ENCODE measurements at regions not wholly inside any gene's neighbourhood (a gene's known extent, or its start where the extent isn't known, plus 50 kb on each side); places are given as distances from the start of the nearest gene placed in this dataset.

DNA sequence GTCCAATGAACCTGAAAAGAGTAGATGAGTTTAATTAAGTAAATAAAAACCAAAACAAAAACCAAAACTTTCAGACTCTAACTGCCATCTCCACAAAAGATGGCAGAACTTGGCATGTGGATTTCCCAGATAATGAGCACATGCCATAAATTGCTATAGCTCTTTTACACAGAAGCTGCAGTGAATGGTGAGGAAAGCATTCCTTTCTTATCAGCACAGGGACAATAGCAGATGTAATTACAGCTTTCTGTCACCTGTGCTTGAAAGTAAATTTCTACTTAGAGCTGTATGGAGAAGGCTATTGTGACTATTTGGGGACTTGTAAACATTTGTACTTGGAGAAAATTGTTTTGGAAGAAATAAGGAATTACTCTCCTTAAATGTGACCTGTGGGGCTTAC, 378.4 kb downstream of the RPRM start:
- no peak for DNase-seq (ENCODE audit: low read depth)

DNA sequence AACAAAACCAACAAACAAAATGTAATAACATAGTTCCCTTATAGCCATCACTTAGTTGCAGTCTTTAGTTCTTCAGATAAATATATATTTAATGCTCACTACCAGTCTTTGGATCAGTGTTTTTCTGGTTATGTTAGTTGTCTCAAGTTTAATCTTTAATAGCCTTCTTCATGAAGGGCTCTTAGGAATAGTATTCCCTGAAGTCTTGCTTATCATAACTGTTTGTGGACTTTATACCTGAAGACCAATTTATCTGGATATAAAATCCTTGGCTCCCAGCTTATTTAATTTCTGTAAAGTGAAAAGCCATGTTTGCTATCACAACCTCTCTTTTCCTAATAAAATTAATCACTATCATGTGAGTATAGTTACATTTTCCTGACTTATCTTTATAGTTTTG, 379.7 kb downstream of the ARL6IP6 start:
- DNase-seq (ENCODE audit: low read depth), result no peak

DNA sequence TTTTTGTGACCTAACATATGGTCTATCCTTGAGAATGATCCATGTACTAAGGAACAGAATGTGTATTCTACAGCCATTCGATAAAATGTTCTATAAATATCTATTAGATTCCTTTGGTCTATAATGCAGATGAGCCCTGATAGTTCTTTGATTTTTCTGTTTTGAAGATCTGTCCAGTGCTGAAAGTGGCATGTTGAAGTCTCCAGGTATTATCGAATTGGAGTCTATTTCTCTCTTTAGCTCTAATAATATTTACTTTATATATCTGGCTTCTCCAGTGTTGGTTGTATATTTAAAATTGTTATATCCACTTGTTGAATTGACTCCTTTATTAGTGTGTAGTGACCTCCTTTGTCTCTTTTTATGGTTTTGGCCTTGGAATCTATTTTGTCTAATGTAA, 377.9 kb downstream of the ARL6IP6 start:
- no peak for DNase-seq (ENCODE audit: low read depth)

DNA sequence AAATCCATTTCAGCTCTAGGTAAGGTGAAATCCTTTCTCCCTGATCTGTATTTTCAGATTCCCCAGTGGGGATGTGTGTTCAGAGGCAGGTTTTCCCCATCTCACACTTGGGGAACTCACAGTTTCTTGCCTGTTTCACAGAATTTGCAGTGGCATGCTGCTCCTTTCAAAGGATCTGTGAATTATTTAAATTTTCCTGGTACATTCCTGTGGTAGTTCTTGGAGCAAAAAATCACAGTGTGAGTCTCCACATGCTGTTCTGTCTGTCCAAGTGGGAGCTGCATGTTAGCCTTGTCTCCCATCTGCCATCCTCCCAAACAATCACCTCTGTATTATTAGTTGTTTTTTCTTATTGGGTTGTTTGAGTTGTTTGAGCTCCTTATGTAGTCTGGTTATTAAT, 372.9 kb downstream of the ARL6IP6 start:
- no peak for DNase-seq (ENCODE audit: low read depth)

DNA sequence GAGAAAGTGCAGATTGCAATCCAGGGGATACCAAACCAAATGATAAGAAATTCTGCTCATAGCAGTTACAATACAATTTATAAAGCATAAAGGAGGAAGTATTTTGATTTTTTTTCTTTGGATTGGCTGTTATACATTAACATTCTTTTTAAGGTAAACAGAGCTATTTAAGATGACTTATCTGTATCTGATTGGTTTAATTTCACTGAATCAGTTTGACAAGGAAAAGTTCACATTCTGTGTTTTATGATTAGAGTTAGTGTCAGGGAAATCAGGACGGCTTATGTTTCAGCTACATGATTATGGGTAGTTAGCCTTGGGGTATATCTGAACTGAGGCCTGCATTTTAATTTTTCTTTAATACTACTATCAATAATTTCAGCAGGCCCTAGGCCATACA, 360.9 kb downstream of the ARL6IP6 start:
- DNase-seq (ENCODE audit: low read depth), result no peak

DNA sequence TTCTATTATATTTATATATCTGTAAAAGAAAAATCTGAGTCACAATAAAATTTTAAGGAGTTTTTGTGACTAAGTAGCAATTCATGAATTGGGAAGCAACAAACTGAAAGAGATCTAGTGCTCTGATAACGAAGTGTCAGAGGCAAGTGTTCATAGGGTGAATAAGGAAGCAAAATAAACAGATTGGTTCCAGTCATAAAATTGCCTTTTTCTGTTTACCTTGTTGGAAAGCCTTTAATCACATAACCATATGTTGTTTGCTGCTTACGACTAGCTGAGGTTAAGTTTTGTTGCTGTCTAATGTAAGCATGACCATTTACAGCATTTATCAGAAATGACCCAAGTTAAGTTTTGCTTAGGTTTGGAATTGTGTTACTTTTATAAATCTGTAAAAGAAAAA, 358.9 kb downstream of the ARL6IP6 start:
- no peak for DNase-seq (ENCODE audit: low read depth)

DNA sequence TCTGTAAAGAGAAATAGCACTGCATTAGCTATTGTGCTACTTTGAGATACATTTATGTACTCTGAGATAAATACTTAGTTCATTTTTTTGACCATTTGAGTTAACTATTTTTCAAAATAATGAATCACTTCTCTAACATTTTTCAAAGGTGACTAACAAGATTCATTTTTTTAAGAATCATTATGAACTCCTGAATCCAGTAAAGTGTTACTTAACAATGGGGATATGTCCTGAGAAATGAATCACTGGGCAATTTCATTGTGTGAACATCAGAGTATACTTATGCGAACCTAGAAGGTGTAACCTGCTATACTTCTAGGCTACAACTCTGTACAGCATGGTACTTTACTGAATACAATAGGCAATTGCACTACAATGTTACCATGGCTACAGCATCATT, 355.8 kb downstream of the ARL6IP6 start:
- no peak for DNase-seq (ENCODE audit: low read depth)

DNA sequence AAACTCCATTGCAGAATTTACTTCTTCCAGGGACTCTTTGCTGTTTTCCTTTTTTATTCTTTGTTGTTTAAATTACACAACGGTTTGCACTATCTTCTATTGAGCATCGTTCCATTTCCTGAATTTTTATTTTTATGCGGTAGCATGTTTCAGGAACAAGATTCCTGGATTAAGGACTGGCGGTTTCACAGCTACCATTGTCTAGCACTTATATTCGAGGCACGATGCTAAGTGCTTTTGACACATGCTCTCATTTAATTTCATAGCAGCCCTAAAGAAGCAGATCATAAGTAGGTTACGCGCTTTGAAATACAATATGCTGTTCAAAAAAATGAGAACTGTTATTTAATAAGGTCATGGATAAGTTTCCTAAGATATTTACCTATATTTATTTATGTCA, 354.4 kb downstream of the ARL6IP6 start:
- no peak for DNase-seq (ENCODE audit: low read depth)

DNA sequence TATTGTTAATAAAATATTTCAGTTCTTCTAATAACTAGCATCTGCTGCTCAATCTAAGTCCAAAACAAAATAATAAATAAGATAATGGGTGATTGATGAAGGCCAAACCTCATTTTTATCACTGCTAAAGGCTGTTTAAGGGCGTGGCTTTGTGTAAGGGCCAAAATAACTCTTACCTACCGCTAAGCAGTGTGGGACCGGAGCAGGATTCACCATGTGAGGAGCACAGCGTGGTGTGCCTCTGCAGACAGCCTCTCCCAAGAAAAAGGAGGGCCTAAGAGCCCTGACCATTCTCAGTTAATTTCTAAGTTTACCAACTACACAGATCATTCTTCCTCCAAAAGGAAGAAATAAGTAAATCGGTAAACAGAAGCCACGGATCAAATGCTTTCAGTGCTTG, 353.7 kb downstream of the ARL6IP6 start:
- DNase-seq (ENCODE audit: low read depth), result no peak

DNA sequence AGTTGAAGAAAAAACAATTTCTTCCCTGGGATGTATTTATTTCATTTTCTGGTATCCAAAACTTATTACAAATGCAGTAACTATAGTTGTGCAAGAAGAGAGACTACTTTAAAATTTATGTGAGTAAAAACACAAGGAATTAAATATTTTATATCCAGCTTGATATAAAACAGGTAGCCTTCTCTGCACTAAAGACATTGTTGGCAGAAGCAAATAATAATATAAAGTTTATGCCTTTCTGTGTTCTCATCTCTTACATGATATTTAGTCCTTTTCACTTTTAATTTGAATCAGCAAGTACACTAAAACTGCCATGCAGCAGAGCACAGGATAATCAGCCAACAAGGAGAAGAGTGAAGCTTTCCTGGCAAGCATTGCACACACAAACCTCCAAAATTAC, 352.7 kb downstream of the ARL6IP6 start:
- no peak for DNase-seq (ENCODE audit: low read depth)

DNA sequence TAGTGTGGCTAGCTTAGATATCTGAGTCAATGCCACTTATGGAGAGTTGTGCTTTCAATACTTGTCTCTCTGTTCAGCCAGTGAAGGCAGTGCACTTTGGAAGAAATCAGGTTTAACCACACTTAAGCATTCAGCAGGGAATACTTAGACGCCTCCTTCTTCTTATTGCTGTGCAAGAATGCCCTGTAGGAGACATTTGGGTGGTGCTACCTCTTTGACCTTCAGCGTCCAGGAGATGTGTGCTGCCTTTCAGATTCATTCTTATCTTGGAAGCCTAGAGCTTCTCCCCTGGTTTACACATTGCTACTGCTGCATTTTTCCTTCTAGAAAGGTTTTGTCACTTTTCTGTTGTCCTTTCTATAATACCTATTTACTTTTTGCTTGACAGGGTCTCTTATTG, 350.5 kb downstream of the ARL6IP6 start:
- no peak for DNase-seq (ENCODE audit: low read depth)

DNA sequence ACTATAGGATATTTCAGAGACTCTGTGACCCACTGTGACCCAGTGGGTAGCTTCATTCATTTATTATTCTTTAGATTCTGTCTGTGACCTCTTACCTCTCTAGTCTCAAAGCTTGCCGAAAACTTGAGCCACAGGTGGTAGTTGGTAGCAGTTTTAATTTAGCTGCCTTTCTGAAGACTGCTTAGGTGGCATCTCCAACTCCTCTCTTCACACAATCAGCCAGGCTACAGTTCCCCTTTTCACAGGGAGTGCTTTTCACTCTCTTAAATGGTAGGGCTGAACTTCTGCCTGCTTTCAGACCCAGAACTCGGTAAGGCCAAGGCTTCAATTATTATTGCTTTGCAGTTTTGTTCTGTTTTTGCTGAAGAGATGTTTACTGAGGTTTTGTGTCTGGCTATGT, 349.6 kb downstream of the ARL6IP6 start:
- no peak for DNase-seq (ENCODE audit: low read depth)

DNA sequence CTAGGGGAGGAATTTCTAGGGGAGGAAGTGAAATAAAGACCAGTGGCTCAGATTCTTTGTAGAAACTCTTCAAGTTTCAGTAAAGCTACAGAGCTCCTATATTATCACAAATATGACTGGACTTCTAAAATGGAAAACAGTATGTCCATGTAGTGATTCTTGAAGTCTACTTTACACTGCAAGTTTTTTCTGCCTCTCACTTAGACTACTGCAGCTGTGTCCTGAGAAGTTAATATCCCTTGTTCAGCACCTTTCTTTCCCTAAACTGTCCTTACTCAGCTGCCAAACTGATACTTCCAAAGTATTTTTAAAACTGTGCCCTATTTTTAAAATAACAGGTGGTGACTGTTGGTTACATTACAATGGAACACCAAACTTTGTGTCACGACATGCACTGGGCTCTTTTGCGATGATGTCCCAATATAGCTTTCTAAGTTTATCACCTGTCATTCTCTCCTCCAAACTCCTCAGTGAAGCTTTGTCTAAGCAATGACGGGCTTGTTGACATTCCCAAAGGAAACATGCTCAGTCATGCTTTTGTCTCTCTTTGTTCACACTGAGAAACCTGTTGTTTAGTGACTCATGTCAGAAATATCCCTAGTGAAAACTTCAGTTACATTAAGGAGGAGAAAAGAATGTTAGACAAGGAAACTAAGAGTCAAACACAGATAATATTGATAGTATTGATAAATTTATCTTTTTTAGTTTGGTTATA, 341.1 kb downstream of the ARL6IP6 start:
- no peak for DNase-seq (ENCODE audit: low read depth)

DNA sequence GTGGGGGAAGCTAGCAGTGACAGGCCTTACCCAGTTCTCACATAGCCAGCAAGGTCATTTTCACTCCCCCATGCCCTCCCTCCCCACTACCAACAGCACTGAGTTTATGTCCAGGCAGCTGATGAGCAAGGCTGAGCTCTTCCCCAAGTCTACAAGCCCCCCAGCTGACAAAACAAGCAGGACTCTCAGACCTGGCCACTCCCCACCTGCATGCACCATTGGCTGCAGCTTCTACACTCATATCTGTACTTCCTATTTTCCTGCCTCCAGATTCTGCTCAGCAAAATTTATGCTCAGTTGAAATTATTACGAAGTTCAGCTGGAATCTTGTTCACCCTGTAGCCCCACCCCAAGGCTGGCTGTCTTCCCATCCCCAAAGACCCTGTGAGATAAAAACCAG, 339.3 kb downstream of the ARL6IP6 start:
- DNase-seq (ENCODE audit: low read depth), result no peak

DNA sequence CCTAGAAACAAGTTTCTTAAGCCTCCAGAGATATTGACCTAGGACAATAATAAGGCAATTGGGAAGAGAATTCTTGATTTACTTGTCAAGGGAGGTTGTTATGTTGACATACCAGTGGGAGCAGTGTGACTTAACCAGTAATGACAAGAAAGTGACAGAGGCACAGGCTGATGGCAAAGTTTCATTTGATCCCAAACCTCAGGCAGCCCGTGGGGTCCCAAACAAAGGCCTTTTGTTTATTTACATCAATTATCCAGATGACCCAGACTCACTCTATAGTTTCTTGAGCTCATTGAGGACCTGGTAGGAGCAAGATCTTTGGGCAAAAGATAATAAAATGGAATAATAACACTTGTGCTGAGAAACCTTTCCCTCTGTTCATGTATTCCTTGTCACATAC, 336.8 kb downstream of the ARL6IP6 start:
- no peak for DNase-seq (ENCODE audit: low read depth)

DNA sequence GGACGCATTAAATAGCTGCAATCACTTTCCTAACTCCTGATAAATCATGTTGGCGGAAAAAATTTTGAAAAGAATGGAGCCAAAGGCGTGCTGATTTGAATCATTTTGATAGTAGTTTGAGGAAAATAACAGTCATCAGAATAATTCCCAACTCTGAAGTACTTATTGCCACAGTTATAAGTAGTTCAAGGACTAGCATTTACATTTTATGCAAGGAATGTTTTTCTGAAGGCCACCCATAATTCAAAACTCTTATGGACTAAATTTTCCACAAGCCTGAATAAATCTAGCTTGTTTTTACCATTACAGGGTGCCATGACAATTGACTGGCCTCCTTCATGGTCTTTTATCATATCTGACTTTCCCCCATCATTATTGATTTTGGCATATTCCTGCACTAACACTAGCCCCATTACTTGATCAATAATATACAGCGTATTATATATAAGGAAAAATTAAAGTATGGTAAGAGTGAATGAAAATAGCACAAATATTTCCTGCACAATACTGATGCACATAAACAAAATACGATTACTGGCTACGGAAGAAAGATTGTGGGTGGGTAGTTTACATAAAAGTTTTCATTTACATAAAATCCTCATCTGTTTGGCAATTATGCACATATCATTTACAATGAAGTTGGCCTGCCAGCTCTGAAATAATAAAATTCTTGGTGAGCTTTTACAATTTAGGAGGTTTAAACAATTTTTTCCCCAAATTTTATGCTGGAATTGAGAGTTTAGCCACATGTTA, 334.6 kb downstream of the ARL6IP6 start:
- DNase-seq (ENCODE audit: low read depth), result no peak

DNA sequence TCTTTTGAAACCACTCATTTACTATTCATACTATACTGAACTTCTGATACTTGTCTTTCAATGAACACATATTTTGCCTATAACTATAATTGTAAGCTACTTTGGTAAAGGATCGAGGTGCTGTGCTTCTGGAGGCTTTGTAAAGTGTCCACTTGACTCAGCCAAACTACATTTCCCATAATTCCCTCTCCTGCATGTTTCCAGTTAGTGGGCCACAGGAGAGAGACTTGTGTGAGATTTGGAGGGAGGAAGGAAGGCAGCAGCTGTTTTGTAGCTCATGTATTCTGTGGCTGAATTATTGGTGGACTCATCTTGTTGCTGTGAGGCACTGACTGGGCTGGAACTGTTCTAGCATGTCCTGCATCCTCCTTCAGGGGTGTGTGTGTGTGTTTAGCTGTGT, 328.8 kb downstream of the ARL6IP6 start:
- no peak for DNase-seq (ENCODE audit: low read depth)

DNA sequence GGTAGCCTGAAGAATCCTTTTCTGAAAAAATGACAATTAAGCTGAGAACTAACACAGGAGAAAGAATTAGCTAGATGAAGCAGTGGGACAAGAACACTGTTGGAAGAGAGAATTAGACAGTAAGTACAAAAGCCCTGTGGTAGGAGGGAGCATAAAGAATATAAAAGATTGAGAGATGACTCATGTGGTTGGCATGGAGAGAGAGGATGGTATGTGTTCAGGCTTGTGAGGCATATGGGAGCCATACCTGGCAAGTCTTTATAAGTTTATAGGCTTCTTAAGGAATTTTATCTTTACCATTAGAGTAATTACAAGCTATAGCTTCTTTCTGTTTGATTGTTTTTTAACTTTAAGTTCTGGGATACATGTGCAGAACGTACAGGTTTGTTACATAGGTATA, 325.0 kb downstream of the ARL6IP6 start:
- DNase-seq (ENCODE audit: low read depth), result no peak

DNA sequence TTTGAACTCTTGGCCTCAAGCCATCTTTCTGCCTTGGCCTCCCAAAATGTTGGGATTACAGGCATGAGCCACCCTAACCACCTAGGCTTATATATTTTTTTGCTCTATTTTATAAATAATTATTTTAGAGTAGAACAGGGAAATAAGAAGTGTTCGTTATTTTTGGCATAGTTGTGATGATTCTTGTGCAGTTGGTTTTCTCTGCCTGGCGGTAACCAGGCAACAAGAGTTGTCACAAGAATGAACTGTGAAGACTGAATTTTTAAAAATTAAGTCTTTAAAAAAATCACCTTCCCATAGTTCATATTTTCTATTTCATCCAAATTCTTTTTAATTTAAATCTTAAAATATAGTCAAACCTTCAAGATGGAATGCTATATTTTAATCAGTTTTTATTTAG, 310.2 kb downstream of the ARL6IP6 start:
- no peak for DNase-seq (ENCODE audit: low read depth)

DNA sequence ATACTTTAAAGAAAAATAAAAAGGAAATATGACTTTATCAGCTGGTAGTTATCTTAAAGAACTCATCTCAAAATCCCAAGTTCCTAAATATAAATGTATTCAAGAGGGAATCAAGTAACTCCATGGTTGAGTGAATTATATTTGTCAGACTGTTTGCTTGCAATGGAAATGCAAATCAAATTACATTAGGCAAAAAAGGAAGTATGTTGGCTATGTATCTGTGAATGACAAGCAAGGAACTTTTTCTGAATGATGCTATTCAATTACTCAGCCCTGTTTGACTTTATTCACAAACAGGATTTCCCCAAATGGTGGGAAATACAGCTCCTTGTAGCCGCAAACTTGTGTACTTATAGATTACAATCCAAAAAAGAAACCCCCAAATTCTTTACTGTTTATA, 309.1 kb downstream of the ARL6IP6 start:
- DNase-seq (ENCODE audit: low read depth), result no peak

DNA sequence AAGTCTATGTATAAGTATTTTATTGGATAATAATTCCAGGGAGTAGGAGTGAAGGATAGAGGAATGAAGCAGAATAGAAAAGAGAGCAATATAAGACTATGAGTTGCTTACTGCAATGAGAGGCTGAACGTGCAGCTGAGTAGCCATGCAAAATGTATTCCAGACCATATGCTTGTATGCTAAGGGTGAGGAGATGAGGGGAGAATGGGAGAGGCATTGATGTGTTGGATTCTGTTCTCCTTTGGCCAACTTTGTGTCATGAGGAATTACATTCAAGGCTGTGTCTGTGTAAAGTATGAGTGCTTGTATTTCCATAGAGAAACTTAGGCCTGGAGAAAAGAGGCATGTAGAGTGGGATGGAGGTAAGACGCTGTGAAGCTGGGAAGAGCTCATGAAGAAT, 301.8 kb downstream of the ARL6IP6 start:
- DNase-seq (ENCODE audit: low read depth), result no peak

DNA sequence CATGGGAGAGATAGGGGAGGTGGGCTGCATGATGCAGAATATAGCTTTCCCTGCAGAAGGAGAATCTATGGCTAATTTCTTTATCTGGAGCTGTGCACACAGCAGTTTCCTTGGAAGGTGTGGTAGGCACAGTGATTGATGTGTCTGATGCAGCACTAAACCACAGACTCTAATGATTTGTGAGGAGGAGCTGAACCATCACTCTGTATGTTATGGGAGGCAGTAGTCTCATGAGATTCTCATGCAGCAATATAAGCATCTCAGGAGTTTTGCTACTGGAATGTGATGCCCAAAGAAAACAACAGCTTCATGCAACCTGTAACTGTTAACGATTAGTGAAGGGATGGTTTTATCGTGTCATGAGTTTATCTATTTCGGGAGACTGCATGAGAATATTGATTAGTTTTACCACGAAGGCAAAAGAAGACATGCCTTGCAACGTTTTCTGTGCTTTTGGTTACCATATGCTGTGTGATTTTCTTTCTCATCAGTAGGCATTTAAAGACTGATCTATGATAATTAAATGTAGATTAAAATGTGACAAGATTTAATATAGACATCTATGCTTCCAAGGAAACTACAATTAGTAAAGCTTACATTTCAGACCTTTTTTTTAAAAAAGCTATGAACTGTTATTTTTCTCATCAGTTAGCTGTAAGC, 286.8 kb downstream of the ARL6IP6 start:
- DNase-seq (ENCODE audit: low read depth), result no peak

DNA sequence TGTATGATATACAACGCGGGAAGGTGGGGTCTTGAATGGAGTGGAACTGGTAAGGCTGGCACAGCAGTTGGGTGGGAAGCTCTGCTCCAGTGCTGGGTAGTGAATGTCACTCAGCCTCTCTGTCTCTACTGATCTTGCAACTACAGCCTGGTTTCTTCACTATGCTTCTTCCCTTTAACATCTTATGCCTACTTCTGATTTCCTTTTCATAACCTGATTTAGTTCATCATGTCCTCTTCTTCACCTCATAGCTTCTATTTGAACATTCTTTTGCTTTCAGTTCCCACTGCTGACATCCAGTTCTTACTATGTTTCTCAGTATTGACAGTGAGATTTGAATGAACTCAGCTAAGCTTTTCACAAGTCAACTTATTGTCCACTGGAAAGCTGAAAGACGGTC, 286.2 kb downstream of the ARL6IP6 start:
- DNase-seq (ENCODE audit: low read depth), result no peak
